ENCODE measurements at regions not wholly inside any gene's neighbourhood (a gene's known extent, or its start where the extent isn't known, plus 50 kb on each side); places are given as distances from the start of the nearest gene placed in this dataset.

- no peaks in the 10 kb centered on the region for H3K4me1 ChIP-seq (replicated peaks in 1 of 2)
- TF ChIP-seq CTCF (IDR thresholded peaks at IDR 0.05) (no peak), POLR2A (IDR thresholded peaks at IDR 0.05) (no peak)
- intact Hi-C loops (cut with DNase I), result no loop called here
- H3K27ac ChIP-seq, result no peak overlapping the region
- WGBS, 4 donors, result 33 to 49% (median 35%) methylated on average over 5 to 6 of the region's 6 CpGs
- H3K9me3 ChIP-seq (replicated peaks in 1 of 3), result no peaks in the 10 kb centered on the region
- H3K27me3 ChIP-seq, result no peaks in the 10 kb centered on the region
- DNase-seq, result no peak
- no peaks in the 10 kb centered on the region for H3K36me3 ChIP-seq (replicated peaks in 1 of 2)
- H3K4me3 ChIP-seq, result no peak overlapping the region
Observed at GRCh38 chr6:21371676-21372171, 221.8 kb upstream of the SOX4 start.

- Histone ChIP-seq H3K4me3 (no peak overlapping the region), H3K36me3 (replicated peaks in 1 of 2) (no peaks in the 10 kb centered on the region), H3K27ac (no peak overlapping the region), H3K27me3 (no peaks in the 10 kb centered on the region), H3K4me1 (replicated peaks in 1 of 2) (no peaks in the 10 kb centered on the region), H3K9me3 (replicated peaks in 1 of 3) (no peaks in the 10 kb centered on the region)
- TF ChIP-seq POLR2A (IDR thresholded peaks at IDR 0.05) (no peak), CTCF (IDR thresholded peaks at IDR 0.05) (no peak)
- 81 to 89% (median 83%) methylated on average over 9 to 11 of the region's 11 CpGs for WGBS, 4 donors
- intact Hi-C loops (cut with DNase I), result no loop called here
- DNase-seq, result no peak
Observed at GRCh38 chr6:21375151-21376116, 218.1 kb upstream of the SOX4 start.

GRCh38 chr6:21377356-21377755 is 216.2 kb upstream of the SOX4 start:
- no peaks in the 10 kb centered on the region for H3K9me3 ChIP-seq (replicated peaks in 1 of 3)
- DNase-seq, result no peak
- no peaks in the 10 kb centered on the region for H3K27me3 ChIP-seq
- intact Hi-C loops (cut with DNase I), result no loop called here
- no peaks in the 10 kb centered on the region for H3K36me3 ChIP-seq (replicated peaks in 1 of 2)
- H3K4me3 ChIP-seq, result no peak overlapping the region
- WGBS, 4 donors, result 83 to 85% (median 84%) methylated on average over 6 of the region's 6 CpGs
- no peak overlapping the region for H3K27ac ChIP-seq
- no peaks in the 10 kb centered on the region for H3K4me1 ChIP-seq (replicated peaks in 1 of 2)
- no peak for TF ChIP-seq CTCF (IDR thresholded peaks at IDR 0.05)
- TF ChIP-seq POLR2A (IDR thresholded peaks at IDR 0.05), result no peak

- 76 to 86% (median 79%) methylated on average over 3 of the region's 3 CpGs for WGBS, 4 donors
- H3K9me3 ChIP-seq (replicated peaks in 1 of 3), result no peaks in the 10 kb centered on the region
- no peaks in the 10 kb centered on the region for H3K27me3 ChIP-seq
- no peaks in the 10 kb centered on the region for H3K36me3 ChIP-seq (replicated peaks in 1 of 2)
- TF ChIP-seq POLR2A (IDR thresholded peaks at IDR 0.05) (no peak), CTCF (IDR thresholded peaks at IDR 0.05) (no peak)
- no peak overlapping the region for H3K4me3 ChIP-seq
- no peak for DNase-seq
- H3K4me1 ChIP-seq (replicated peaks in 1 of 2), result no peaks in the 10 kb centered on the region
- intact Hi-C loops (cut with DNase I), result no loop called here
- no peak overlapping the region for H3K27ac ChIP-seq
Observed at GRCh38 chr6:21381331-21381963, 212.1 kb upstream of the SOX4 start.

Data from adrenal gland (tissue), 9 donors.